GM06990 (cell line): ENCODE measurements at regions not wholly inside any gene's neighbourhood (a gene's known extent, or its start where the extent isn't known, plus 50 kb on each side); places are given as distances from the start of the nearest gene placed in this dataset.

Experiments
- DNase-seq: peaks from one replicate; pipeline ENCODE4 v3.0.0-alpha.2; 2011; ENCODE audit not compliant: insufficient read length; ENCODE audit errors: extremely low read depth
- H3K27me3 ChIP-seq: replicated peaks from 2 replicates; pipeline ENCODE4 v1.6.0; 2011; ENCODE audit warnings: low read length; ENCODE audit not compliant: control insufficient read depth, insufficient read depth
- H3K36me3 ChIP-seq: 2 replicates; pipeline ENCODE4 v1.5.1; 2011; ENCODE audit warnings: low read length; ENCODE audit not compliant: control insufficient read depth, insufficient read depth
- H3K4me3 ChIP-seq: replicated peaks from 2 replicates; pipeline ENCODE4 v1.5.1; 2011; ENCODE audit warnings: low read depth, mild to moderate bottlenecking, control low read depth, low read length
- TF ChIP-seq, protein P1 (sequence below): IDR thresholded peaks from 2 replicates; pipeline ENCODE4 v1.5.1; 2011; ENCODE audit warnings: low read length, control low read depth, mild to moderate bottlenecking, inconsistent platforms; ENCODE audit not compliant: insufficient read depth, poor library complexity, severe bottlenecking

DNA sequence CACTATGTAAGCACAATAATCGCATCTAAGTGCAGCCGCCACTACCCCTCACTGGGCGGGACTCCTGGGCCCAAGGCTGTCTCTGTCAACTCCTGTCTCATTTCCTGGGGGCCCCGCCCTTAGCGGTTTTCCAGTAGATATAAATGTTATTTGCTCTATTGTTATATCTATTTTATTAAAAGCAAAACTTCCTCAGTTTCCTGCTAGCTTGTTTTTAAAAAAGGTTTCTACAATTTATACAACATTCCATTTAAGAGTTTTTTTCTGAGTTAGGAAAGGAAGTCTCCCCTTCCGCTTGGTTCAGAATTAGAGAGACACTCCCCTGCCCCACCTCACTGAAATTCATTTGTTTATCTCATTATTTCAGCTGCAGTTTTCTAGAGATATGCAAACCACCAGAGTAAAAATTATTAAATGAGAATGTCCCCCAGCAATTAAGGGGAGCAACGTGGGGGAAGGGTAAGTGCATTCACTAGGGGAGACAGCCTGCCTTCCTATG is 82.7 kb downstream of the RAMP3 start:
- Histone ChIP-seq H3K36me3 (no peaks in the 10 kb centered on the region), H3K27me3 (peaks cover 2% of the 10 kb centered on the region; the same call in 1 of the 2 replicates), H3K4me3 (no peak overlapping the region)
- DNase-seq = no peak
- TF ChIP-seq, protein P1, sequence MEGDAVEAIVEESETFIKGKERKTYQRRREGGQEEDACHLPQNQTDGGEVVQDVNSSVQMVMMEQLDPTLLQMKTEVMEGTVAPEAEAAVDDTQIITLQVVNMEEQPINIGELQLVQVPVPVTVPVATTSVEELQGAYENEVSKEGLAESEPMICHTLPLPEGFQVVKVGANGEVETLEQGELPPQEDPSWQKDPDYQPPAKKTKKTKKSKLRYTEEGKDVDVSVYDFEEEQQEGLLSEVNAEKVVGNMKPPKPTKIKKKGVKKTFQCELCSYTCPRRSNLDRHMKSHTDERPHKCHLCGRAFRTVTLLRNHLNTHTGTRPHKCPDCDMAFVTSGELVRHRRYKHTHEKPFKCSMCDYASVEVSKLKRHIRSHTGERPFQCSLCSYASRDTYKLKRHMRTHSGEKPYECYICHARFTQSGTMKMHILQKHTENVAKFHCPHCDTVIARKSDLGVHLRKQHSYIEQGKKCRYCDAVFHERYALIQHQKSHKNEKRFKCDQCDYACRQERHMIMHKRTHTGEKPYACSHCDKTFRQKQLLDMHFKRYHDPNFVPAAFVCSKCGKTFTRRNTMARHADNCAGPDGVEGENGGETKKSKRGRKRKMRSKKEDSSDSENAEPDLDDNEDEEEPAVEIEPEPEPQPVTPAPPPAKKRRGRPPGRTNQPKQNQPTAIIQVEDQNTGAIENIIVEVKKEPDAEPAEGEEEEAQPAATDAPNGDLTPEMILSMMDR = no peak

DNA sequence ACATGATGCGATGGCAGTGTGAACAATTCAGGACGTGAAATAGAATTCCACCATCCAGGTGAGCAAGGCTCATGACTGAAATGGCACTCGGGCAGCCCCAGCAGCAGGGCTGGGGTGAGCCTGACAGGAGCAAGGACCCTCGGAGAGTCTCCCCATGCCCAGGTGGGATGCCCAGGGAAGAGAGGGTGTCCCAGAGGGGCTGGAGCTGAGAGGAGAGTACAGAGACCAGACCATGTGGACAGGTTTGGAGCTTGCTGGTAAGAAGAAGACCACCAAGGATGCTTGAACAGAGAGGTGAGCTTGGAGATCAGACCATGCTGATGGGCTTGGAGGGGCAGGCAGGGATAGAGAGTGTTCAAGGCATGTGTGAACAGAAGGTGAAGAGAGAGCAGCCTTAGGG is 83.3 kb downstream of the RAMP3 start:
- Histone ChIP-seq H3K27me3 (peaks cover 2% of the 10 kb centered on the region; the same call in 1 of the 2 replicates), H3K36me3 (no peaks in the 10 kb centered on the region), H3K4me3 (no peak overlapping the region)
- TF ChIP-seq, protein P1 = no peak
- no peak for DNase-seq

DNA sequence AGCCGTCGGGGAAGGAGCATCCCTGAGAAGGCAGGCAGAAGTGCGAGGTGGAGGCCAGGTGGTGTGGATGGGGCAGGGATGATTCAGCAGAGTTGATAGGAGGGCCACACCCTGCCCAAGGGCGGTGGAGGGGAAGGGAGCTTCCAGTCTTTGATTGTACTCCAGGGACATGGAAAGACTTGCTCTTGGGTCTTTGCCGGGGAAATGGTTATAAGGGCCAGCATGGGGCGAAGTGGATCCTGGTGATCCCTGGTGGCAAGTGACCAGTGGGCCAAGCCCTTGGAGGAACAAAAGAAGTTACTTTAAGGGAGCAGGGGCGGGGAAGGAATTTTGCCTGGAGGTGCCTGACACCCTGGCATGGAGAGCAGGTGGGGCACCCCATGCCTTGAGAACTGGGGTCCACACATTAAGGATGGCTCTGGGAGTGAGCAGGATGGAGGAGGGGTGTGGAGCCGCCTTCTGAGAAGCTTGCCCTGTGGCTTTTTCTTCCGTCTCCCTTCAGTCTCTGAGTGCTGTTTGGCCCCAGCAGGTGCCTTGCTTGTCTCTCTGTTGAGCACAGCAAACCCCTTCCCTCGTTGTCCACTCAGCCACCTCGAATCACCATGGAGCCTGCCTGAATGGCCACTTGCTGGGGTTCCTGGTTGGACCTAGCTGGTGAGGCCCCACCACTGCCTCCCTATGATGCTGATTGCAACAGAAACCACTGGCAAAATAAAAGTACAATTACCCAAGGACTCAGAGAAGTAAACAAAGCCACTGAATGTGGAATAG is 83.9 kb downstream of the RAMP3 start:
- Histone ChIP-seq H3K27me3 (peaks cover 2% of the 10 kb centered on the region; the same call in 1 of the 2 replicates), H3K4me3 (no peak overlapping the region), H3K36me3 (no peaks in the 10 kb centered on the region)
- TF ChIP-seq, protein P1 = no peak
- no peak for DNase-seq

DNA sequence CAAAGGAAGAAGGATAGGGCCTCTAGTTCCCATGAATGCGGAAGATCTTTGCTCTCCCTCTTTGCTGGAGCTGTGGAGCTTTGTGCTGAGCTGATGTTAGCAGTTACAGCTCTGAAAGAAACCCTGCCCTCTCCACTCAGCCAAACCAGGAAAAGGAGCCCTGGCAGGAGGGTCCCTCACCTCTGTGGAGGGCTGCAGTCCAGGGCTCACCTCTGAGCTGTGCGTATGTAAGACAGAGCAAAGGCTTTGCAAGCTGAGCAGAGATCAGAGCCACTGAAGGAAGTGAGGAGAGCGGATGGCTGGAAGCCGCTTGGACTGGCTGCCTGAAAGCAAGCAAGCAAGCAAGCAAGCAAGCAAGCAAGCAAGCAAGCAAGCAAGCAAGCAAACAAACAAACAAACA is 84.7 kb downstream of the RAMP3 start:
- DNase-seq = no peak
- Histone ChIP-seq H3K4me3 (no peak overlapping the region), H3K27me3 (peaks cover 2% of the 10 kb centered on the region; the same call in 1 of the 2 replicates), H3K36me3 (no peaks in the 10 kb centered on the region)
- TF ChIP-seq, protein P1 = no peak

DNA sequence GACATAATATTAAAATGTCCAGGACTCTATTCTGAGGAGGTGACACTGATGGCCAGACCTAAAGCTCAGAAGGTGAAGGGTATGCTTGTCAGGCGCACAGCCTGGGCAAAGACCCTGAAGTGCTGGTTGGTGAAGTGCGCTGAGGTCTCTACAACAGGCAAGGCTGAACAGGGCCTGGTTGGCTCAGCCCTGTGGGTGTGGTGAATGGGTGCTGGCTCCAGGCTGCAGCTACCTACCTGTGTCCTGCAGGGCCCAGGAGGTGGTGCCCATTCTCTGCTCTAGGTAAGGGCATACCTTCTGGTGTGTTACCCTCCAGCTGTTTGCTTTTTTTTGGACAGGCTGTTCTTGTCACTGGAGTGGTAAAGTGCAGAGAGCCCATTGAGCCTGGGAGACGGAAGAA is 85.1 kb downstream of the RAMP3 start:
- Histone ChIP-seq H3K4me3 (no peak overlapping the region), H3K36me3 (no peaks in the 10 kb centered on the region), H3K27me3 (peaks cover 2% of the 10 kb centered on the region; the same call in 1 of the 2 replicates)
- TF ChIP-seq, protein P1 = no peak
- no peak for DNase-seq
